Upper lobe of left lung (tissue), 6 donors: ENCODE measurements at regions not wholly inside any gene's neighbourhood (a gene's known extent, or its start where the extent isn't known, plus 50 kb on each side); places are given as distances from the start of the nearest gene placed in this dataset.

Experiments used
- ATAC-seq, 2 donors: fragments of 200-7000 bp; cut with Tn5 transposase; one replicate each; pipeline ENCODE4 v1.9.1; 2022; ENCODE audit warnings: mild to moderate bottlenecking in 2 of 2, moderate library complexity in 2 of 2; ENCODE audit not compliant: low FRiP score in 2 of 2
- DNase-seq, 2 donors: peaks; one replicate each; pipeline ENCODE4 v3.0.0-alpha.2; 2019 to 2020
- H3K27ac ChIP-seq, 4 donors: fragments of 200-600 bp; sonication (generic); one replicate each; pipeline ENCODE4 v1.5.1; 2016 to 2019
- H3K27me3 ChIP-seq, 4 donors: fragments of 200-600 bp; sonication (generic); one replicate each; pipeline ENCODE4 v1.5.1; 2017 to 2019
- H3K36me3 ChIP-seq, 4 donors: fragments of 200-600 bp; sonication (generic); one replicate each; pipeline ENCODE4 v1.5.1; 2016 to 2019
- H3K4me1 ChIP-seq, 4 donors: fragments of 200-600 bp; sonication (generic); one replicate each; pipeline ENCODE4 v1.5.1; 2018 to 2019
- H3K4me3 ChIP-seq, 4 donors: fragments of 200-600 bp; sonication (generic); one replicate each; pipeline ENCODE4 v1.5.1; 2017 to 2019; ENCODE audit warnings: mild to moderate bottlenecking in 2 of 4, moderate library complexity in 1 of 4
- H3K9me3 ChIP-seq, 4 donors: fragments of 200-600 bp; sonication (generic); one replicate each; pipeline ENCODE4 v1.5.1; 2018 to 2019
- EP300 ChIP-seq, 4 donors: sonication (generic); formaldehyde crosslinking; IDR thresholded peaks; one replicate each; pipeline ENCODE4 v1.5.1; 2017; ENCODE audit warnings: antibody characterized with exemption in 4 of 4, control low read depth in 2 of 4
- POLR2A ChIP-seq, 4 donors: fragments of 450-650 bp; IDR thresholded peaks; one replicate each; pipeline ENCODE4 v1.5.1; 2016 to 2017; ENCODE audit warnings: antibody characterized with exemption in 4 of 4, mild to moderate bottlenecking in 2 of 4
- POLR2AphosphoS5 ChIP-seq, 2 donors: sonication (generic); formaldehyde crosslinking; IDR thresholded peaks; one replicate each; pipeline ENCODE4 v1.5.1; 2017; ENCODE audit warnings: antibody characterized with exemption in 2 of 2
- WGBS, 2 donors: methylation state at CpG; one replicate each; pipeline ENCODE4 v1.1.5; 2017 to 2018; 5-methylcytosine and 5-hydroxymethylcytosine counted together
- TF ChIP-seq, protein P1 (sequence below), 6 experiments: fragments of 450-650 bp in 4 of 6; fragments of 200-600 bp in 2 of 6; sonication (generic) in 2 of 6; IDR thresholded peaks; one replicate each; pipeline ENCODE4 v1.5.1; 2016 to 2019; ENCODE audit warnings: antibody characterized with exemption in 6 of 6
- donor health status: DM: no; HTN: no; CAD: no; lungs with moderate emphysema.
- donor health status: DM: no; HTN: yes; CAD: no; lungs with severe emphysema.

GRCh38 chr13:91270031-91270430 lies 77.5 kb upstream of the MIR17HG start:
- no peak overlapping the region for H3K27ac ChIP-seq
- H3K9me3 ChIP-seq, result no peaks in the 10 kb centered on the region
- no peak for TF ChIP-seq POLR2A (IDR thresholded peaks at IDR 0.05)
- TF ChIP-seq, protein P1, sequence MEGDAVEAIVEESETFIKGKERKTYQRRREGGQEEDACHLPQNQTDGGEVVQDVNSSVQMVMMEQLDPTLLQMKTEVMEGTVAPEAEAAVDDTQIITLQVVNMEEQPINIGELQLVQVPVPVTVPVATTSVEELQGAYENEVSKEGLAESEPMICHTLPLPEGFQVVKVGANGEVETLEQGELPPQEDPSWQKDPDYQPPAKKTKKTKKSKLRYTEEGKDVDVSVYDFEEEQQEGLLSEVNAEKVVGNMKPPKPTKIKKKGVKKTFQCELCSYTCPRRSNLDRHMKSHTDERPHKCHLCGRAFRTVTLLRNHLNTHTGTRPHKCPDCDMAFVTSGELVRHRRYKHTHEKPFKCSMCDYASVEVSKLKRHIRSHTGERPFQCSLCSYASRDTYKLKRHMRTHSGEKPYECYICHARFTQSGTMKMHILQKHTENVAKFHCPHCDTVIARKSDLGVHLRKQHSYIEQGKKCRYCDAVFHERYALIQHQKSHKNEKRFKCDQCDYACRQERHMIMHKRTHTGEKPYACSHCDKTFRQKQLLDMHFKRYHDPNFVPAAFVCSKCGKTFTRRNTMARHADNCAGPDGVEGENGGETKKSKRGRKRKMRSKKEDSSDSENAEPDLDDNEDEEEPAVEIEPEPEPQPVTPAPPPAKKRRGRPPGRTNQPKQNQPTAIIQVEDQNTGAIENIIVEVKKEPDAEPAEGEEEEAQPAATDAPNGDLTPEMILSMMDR (IDR thresholded peaks at IDR 0.05), result no peak
- no peak for TF ChIP-seq POLR2AphosphoS5 (IDR thresholded peaks at IDR 0.05)
- no peak for TF ChIP-seq EP300 (IDR thresholded peaks at IDR 0.05)
- no peaks in the 10 kb centered on the region for H3K27me3 ChIP-seq
- no peaks in the 10 kb centered on the region for H3K4me1 ChIP-seq
- ATAC-seq, result no peak
- H3K36me3 ChIP-seq, result no peaks in the 10 kb centered on the region
- no peak for DNase-seq
- no peak overlapping the region for H3K4me3 ChIP-seq
- WGBS, 2 donors, result 43 to 60% methylated on average over 3 of the region's 3 CpGs

DNA sequence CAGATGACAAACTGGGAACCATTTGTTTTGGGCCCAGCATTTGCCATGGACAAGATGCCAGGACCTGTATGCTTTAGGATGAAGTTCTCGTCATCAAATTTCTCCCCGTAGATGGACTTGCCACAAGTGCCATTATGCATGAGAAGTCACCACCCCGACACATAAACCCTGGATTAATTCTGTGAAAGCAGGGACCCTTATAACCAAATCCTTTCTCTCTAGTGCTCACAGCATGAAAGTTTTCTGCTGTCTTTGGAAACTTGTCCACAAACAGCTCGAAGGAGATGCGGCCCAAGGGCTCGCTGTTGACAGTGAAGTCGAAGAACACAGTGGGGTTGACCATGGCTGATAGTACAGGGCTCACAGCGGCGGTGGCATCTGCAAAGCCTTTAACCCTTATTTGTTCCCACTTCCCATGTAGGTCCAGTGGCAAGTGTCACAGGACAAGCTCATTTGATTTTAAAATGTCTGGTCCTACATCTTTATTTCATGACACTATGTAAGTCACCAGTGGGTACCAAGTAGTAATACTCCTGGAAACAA lies 75.2 kb upstream of the MIR17HG start:
- WGBS, 2 donors, result 94 to 98% methylated on average over 9 of the region's 9 CpGs
- DNase-seq (no peak), ATAC-seq (no peak)
- H3K4me1 ChIP-seq, result no peaks in the 10 kb centered on the region
- TF ChIP-seq EP300 (IDR thresholded peaks at IDR 0.05), result no peak
- H3K36me3 ChIP-seq, result no peaks in the 10 kb centered on the region
- H3K4me3 ChIP-seq, result no peak overlapping the region
- H3K9me3 ChIP-seq, result no peaks in the 10 kb centered on the region
- H3K27me3 ChIP-seq, result no peaks in the 10 kb centered on the region
- no peak overlapping the region for H3K27ac ChIP-seq

- ATAC-seq, result no peak
- Histone ChIP-seq H3K4me3 (no peak overlapping the region), H3K9me3 (no peaks in the 10 kb centered on the region), H3K27me3 (no peaks in the 10 kb centered on the region), H3K27ac (no peak overlapping the region), H3K4me1 (no peaks in the 10 kb centered on the region), H3K36me3 (no peaks in the 10 kb centered on the region)
- WGBS, 2 donors, result 76 to 87% methylated on average over 3 of the region's 3 CpGs
- TF ChIP-seq POLR2AphosphoS5 (IDR thresholded peaks at IDR 0.05) (no peak), POLR2A (IDR thresholded peaks at IDR 0.05) (no peak), EP300 (IDR thresholded peaks at IDR 0.05) (no peak)
- TF ChIP-seq, protein P1 (IDR thresholded peaks at IDR 0.05), result no peak
- no peak for DNase-seq
These were observed 73.8 kb upstream of the MIR17HG start for GRCh38 chr13:91273675-91274074.

DNA sequence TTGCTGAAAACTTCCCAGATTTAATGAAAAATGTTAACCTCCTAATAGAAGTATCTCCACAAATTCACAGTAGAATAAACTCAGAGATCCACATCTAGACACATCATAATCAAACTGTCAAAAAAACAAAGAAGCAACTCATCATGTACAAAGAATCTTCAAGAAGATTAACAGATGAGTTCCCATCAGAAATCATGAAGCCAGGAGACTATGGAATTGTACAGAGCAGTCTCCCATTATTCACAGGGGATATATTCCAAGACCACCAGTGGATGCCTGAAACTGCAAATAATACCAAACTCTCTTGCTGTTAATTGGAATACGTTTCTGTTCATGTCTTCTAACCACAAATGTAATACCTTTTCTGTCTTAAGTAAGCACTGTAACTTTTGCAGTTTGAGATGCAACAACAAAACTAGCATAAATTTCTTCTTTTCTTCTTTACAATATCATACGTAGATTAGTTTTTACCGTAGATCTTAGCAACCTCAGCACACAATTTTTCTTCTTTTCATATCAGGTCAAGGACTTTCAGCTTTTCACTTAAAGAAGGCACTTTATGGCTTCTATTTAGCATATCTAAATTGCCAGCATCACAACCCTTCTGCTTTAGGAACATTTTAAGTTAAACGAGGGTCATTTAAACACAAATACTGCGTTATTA lies 70.3 kb upstream of the MIR17HG start:
- TF ChIP-seq, protein P1 (IDR thresholded peaks at IDR 0.05), result no peak
- no peak for TF ChIP-seq EP300 (IDR thresholded peaks at IDR 0.05)
- TF ChIP-seq POLR2A (IDR thresholded peaks at IDR 0.05), result no peak
- no peak for TF ChIP-seq POLR2AphosphoS5 (IDR thresholded peaks at IDR 0.05)
- Histone ChIP-seq H3K36me3 (no peaks in the 10 kb centered on the region), H3K27ac (no peak overlapping the region), H3K4me3 (no peak overlapping the region), H3K27me3 (no peaks in the 10 kb centered on the region), H3K9me3 (no peaks in the 10 kb centered on the region), H3K4me1 (no peaks in the 10 kb centered on the region)
- DNase-seq, result no peak
- no peak for ATAC-seq
- 89 to 90% methylated on average over 5 of the region's 5 CpGs for WGBS, 2 donors

DNA sequence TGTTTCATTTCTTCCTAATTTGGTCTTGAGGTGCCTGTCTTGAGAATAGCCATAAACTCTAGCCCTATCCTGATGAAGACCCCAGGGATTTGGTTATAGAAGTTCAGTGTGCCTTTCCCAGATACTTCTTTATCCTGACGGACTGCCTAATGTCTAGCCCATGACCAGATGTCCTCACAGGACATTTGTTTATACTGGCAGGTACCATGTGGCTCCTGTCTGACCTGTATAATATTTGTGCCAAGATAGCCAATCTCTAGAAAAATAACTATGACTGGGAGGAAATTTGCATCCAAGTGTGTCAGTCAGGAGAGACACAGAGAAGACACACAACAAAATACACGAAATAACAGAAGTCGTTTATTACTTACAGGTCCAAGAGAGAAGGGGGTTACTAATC lies 69.2 kb upstream of the MIR17HG start:
- Histone ChIP-seq H3K4me1 (no peaks in the 10 kb centered on the region), H3K9me3 (no peaks in the 10 kb centered on the region), H3K27me3 (no peaks in the 10 kb centered on the region), H3K4me3 (no peak overlapping the region), H3K36me3 (no peaks in the 10 kb centered on the region), H3K27ac (no peak overlapping the region)
- ATAC-seq, result no peak
- no peak for TF ChIP-seq POLR2AphosphoS5 (IDR thresholded peaks at IDR 0.05)
- TF ChIP-seq POLR2A (IDR thresholded peaks at IDR 0.05), result no peak
- TF ChIP-seq EP300 (IDR thresholded peaks at IDR 0.05), result no peak
- TF ChIP-seq, protein P1 (IDR thresholded peaks at IDR 0.05), result no peak
- 80 to 94% methylated on average over 3 of the region's 3 CpGs for WGBS, 2 donors
- DNase-seq, result no peak
